Occipital lobe (tissue), 1 donor: ENCODE measurements at regions not wholly inside any gene's neighbourhood (a gene's known extent, or its start where the extent isn't known, plus 50 kb on each side); places are given as distances from the start of the nearest gene placed in this dataset.
"Not testable (repeated sequence)": the region's sequence is repeated elsewhere in the genome, so short reads cannot be mapped to it uniquely, and the experiment has no call there.

Source experiments
- DNase-seq: peaks from one replicate; lab custom pipeline; 2025; lab: John Stamatoyannopoulos, UW

DNA sequence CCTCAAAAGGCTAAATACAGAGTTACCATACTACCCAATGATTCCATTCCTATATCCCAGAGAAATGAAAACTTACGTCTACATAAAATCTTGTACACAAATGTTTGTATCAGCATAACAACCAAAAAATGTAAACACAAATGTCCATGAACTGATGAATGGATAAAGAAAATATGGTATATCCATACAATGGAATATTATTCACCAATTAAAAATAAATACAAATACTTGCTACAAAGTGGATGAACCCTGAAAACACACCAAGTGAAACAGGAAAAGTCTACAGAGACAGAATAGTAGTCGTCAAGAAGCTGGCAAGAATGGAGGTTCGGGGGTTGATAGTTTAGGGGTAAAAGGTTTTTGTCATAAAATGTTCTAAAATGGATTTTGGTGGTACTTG is 54.0 kb upstream of the ANKRD28 start:
- DNase-seq, result no peak

DNA sequence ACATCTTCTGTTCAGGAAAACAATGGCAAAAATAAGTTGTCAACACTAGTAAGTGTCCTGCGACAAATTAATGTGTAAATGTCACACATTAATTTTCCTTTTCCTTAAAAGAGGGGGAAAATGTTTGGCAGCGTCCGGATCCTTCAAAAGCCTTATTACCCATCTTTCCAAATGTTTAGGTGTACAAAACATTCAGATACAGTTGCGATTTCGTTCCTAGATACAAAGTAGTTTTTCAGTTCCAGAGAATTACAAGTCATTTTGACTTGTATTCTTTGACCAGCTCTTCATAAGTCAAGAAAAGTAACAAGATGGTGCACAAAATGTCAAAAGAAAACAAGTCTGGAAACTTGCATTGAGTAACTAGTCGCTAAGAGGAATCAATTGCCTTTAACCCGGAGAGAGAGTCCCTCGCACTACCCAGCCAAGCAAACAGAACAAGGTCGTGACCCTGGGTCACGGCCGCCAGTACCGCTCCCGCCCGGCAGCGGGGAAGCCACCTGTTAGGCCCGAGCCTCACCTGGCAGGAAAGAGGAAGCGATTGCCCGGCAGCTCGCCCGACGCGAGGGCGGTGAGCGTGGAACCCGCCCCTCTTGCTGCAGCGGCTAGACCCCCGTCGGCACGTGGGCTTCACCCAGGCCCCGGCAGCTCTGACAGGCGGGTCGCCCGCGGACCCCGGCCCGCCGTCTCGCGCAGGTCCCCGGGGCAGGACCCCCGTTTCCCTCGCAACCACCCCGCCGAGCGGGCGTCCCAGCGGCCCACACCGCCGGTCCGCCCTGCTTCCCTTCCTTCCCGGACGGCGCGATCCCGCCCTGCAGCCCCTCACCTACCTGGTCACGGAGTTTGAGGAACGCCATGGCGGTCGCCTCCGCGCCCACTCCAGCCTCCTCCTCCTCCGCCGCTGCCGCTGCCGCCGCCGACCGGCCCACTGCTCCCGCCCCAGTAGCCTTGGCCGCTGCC is 61.0 kb upstream of the ANKRD28 start:
- peak; percentile 53 for DNase-seq

DNA sequence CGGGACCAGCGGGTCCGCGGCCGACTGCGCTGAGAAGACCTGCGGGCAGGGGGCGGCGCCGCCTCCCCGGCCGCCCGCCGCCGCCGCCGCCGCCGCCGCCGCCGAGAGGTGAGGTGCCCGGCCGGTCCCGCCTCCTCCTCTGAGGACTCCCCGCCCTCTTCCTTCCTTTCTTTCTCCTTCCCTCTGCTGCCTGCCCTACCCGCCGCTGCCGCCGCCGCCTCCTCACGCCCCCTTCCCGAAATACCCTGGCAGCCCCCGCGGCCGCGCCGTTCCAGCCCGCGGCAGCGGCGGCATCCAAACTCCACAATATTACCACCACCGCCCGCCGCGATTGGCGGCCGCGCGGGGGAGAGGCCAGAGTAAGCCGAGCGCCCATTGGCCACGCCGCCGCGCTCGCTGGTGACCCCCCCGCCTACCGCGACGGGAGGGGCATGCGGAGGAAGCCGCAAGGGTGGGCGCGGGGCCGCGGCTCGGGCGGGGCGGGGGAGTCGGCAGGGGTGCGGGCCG is 61.8 kb upstream of the ANKRD28 start:
- peak; percentile 83 for DNase-seq

DNA sequence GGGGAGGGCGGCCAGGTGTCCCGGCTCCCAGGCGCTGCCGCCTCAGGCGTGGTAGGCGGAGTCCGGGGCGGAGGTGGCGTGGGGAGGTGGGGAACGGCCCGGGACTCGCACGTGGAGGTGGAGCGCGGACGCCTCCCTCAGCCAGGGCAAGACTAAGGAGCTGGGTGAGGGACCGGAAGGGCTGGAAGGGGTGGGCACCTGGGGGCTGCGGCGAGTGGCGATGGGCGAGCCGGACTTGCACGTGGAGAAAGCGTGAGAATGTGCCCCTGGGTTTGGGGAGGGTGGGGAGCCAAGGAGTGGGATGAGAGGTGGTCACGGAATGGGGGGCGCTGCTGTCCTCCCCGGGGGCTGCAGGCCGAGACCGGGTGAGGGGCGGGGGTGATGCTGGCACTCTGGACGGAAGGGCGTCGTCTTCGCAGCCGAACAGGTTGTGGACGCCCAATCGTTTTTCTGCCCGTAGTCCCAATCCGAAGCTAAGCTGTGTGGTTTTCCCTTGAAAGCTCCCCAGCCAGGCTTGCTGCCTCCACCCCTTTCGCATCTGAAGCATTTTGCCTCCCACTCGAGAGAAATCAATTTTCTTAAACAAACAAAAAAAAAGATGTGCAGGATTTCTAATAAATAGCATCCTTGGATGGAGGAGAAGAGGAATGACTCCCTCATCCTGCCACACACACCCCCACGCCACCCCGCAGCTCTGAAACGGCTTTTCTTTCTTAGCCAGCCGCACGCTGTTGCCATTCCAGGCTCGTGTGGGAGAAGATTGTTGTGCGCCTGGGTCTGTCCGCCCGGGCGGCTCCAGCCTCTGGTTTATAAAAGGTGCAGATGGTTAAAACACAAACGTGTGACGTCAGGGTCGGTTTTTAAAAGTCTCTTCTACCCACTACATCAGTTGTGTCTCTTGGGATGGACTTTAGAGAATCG is 62.5 kb upstream of the ANKRD28 start:
- peak; percentile 61 for DNase-seq

DNA sequence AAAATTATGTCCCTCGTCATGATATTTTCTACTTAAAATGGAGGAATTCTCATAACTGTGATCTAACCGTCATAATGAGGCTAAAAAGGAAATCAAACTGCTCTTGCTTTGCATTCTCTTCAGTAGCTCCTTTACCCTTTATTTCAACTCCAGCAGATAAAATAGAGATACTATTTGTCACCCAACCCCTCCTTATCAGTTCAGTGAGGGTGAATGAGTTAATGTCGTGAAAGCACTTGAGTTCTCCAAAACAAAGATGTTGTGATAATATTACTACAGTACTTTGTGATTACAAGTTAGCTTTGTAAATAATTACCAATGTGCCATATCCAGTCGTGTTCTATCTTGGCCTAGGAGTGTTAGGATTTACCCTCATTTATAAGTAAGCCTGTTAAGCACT is 63.4 kb upstream of the ANKRD28 start:
- no peak for DNase-seq

DNA sequence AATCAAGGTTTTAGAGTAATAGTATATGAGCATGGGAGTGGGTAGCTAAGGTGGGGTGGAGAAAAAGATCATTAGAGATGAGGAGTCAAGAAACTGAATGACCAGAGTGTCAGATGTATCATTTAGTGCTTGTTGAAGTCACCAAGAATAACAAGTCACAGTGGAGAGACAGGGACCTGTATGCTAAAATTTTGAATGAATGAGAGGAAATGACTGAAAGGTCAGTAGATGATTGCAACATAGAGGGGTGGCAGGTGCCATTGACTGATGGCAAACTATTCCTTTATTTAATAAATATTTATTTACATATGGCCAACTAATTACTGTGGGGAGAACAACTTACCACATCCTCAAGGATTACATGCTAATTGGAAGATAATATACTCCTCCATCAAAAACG is 75.0 kb upstream of the ANKRD28 start:
- no peak for DNase-seq

DNA sequence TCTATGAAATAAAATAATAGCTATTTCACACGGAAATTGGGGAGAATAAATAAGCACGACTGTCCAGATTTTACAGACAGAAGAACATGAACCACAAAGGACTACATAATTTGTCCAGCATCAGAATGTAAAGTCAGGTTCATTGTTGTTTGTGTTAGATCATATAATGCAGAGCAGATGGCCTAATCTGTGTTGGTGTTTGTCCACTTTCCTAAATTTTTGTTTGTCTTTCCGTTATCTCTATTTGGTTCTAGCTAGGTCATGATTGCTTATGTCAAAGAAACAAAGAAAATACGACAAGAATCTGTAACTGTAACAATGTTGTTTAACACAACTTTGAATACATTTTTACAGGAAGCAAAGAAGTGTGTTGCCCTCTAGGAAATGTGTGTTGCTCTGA is 75.6 kb upstream of the ANKRD28 start:
- DNase-seq, result no peak

DNA sequence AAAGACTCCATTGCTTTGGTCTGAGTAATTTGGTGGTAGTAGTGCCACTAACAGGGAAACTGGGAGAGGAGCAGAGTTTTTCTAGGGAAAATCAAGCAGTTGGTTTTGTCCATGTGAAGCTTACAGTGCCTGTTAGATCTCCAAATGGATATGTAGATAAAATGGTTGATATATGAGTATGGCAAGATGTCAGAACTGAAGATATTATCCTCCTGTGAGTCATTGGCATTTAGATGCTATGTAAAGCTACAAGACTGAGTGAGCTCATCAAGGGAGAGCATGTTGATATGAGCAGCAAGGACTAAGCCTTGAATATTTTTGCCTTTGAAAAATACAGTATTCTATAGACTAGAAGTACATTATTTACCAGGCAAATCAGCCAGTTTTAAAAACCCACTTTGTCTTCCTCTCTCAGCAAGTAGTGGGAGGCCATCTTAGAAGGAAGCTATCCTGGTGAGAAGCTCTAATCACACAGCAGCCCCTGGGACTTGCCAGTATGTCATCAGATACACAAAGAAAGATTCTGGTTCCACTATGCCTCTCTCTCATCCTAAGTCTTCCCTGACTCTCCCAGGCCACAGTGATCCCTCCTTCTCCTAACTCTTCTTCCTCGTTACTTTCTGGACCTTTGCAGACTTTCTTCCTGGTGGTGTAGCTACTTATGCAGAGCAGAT is 77.4 kb upstream of the ANKRD28 start:
- no peak for DNase-seq

DNA sequence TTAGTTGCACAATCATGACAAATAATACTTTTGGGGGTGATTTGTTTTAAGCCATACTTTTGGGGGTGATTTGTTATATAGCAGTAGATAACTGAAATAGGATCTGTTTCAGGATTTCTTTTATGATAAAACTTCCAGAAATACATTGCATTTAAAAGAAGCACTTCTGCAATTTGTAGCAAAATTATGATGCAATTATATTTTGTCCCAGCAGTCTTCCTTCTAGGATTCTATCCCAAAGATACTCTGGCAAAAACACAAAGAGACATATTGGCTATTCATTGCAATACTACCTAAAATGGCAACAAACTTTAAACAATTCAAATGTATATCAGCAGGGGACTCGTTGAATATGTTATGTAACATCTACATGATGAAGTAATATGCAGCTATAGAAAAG is 78.9 kb upstream of the ANKRD28 start:
- DNase-seq, result no peak

DNA sequence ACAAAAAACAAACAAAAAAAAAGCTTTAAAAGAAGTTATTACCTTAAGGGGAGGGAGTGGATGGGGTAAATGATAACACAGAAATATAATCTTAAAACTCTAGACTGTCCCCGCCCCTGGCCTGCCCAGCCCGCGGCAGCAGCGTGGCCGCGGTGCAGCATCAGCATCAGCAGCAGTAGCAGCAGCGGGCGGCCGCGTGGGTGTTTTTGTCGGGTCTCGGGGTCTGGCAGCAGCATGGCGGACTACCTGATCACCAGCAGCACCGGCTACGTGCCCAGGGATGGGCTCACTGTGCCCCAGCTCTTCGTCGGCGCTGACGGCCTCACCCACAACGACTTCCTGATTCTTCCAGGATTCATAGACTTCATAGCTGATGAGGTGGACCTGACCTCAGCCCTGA is 80.0 kb upstream of the ANKRD28 start:
- DNase-seq, result no peak

DNA sequence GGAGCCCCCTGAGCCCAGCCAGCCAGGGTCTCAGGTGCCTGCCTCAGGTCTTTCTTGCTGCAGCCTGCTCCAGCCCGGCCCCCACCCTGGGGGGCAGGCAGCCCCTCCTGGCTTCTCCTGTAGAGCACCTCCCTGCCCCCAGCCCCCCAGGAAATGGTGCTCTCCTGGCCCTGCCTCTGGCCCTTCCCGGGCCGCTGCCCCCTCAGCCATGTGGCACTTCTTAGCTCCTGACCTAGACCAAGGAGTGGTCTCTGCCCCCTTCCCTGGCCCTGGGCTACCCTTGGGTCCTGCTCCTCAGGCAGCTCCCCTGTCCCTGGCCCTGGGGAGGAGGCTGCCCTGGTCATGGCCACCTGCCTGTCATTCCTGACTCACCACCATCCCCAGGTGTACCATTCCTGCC is 82.0 kb upstream of the ANKRD28 start:
- not testable (repeated sequence) for DNase-seq

DNA sequence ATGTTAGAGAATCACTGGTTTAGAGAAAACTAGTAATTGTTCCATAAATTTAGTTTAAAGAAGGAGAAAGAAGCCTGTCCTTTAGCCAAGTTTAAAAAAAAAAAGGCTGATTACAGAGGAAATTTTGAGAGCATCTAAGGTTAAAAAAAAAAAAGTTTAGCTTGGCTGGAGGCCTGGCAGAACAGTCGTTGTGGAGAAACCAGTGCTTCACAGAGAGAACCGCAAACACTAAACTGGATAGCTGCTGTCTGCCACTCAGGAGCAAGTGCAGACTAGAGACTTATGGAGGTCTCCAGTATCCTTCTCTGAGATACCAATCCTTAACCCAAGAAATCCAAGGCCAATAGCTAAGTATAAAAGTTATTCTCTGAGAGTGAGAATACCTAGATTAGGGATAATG is 84.8 kb upstream of the ANKRD28 start:
- DNase-seq, result no peak

DNA sequence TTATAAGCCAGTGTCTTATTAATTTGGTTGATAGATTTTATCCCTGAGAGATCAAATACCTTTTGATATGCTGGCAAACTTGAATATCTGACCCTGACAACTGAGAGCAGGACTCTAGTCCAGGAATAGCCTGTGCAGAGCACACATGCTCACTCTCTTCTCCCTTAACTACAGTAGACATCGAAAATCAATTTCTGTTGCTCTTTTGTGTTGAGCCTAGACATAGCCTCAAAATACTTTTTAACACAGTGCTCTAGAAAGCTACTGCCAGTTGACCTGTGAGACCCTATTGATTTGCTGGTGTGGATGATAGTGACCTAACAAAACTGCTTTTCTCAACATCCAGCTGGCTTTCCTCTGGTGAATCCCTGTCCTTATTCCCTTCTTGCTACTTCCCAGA is 86.4 kb upstream of the ANKRD28 start:
- no peak for DNase-seq

DNA sequence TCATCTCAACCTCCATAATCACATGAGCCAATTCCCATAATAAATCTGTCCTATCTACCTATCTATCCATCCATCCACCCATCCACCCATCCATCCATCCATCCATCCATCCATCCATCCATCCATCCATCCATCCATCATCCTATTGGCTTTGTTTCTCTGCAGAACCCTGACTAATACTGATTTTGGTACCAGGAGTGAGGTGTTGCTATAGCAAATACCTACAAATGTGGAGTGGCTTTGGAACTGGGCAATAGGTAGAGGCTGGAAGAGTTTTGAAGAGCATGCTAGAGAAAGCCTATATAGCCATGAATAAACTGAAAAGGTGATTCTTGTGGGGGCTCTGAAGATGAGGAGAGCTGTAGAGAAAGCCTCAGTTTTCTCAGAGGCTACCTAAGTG is 88.7 kb upstream of the ANKRD28 start:
- no peak for DNase-seq

DNA sequence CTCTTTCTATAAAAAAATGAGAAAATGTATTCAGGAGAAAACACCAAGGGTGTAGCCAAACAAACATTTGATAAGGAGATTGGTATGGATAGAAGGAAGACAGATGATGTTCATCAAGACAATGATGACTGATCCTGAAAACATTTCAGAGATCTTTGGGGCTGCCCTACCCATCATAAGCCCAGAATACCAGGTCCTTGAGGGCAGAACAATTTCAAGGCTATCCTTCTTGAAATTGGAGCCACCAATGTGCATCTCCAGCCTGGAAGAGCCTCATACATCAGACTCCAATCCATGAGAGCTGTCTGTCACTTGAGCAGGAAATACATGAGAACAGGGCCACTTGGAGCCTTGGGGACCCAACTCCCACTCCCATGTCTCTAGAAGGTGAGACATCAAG is 89.5 kb upstream of the ANKRD28 start:
- no peak for DNase-seq

DNA sequence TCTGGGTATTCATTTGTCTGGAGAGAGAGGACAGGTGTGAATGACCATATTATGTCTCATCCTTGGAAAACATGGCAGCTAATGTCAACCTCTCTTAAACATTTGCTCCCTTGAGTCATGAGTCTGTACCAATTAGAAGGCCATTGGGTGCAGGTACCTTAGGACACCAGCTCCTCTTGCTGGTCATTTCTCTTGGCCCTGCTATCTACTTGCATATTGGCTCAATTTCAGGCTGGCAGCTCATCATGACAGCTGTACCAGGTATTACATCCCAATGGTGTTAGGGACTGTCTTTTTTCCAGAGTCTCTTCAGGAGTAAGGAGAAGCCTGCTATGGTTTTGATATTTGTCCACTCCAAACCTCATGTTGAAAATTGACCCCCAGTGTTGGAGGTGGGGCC is 92.2 kb upstream of the ANKRD28 start:
- DNase-seq, result no peak

DNA sequence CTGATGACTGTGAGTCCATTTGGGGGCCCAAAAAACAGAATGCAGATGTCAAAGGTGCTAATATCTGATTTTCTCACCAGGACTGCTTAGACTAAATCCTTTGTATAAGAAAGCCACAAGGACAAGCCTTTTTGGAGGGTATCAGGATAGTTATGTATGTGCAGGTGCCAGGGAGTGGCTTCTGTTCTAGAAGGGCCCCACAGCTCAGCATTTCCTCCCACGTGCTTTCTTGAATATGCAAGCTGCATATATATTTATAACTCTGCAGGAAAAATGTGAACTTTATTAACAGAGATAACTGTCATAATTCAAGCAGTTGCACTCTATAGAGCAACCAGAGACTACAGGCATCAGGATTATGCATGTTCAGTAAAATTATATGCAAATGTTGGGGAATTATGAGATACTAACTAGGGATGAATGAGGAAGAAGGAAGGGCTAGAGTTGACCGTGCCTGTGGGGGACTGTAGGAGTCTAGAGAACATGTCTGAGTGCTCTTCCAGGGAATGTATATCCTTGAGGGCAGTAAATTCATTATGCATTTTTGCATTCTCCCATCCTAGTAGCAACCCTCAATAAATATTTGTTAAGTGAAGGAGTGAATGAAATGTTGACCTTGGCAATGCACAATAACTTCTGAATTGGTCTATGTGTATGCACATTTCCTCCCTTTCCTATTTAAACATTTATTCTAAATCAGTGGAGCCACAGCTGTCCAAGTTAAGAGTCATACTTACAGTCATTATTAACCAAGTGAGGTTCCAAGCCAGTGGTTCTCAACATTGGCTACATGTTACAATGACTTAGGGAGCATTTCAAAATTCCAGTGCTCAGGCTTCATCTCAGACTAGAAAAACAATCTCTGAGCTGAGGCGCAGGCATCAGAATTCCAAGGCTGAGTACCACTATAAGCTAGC is 94.8 kb upstream of the ANKRD28 start:
- no peak for DNase-seq

DNA sequence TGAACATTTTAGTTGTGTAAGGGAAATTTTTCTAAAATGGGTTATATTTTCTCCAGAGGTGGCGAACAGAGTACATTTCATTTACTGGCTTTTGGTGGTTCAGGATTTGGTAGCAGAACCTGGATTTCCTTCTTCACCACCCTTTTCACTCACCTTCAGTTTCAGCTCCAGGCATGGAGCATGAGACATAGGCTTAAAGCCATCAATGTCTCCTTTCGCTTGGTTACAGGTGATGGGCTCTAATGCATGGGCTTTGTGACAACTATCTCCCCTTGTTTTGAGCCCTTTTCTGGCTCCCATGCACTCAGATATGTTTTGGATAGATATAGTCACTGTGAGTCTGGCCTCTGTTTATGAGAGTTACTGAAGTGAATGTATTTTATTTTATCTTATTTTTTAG is 96.6 kb upstream of the ANKRD28 start:
- DNase-seq, result no peak

DNA sequence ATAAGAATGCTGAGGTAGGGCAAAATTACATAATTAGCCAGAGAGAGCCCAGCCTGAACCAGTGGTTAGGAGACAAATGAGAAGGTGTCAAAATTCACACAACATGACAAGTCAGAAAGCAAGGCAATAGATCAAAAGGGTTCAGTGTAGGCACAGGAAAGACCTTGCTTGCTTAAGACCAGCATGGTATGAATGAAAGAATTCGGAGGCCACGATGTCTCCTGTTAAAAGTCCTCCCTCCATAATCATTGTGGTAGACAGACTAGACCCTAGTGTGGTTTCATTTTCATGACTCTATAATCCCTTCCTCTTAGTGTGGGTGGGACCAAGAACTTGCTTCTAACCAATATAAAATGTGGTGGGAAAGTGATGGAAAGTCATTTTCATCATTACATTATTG is 98.7 kb upstream of the ANKRD28 start:
- DNase-seq, result no peak

DNA sequence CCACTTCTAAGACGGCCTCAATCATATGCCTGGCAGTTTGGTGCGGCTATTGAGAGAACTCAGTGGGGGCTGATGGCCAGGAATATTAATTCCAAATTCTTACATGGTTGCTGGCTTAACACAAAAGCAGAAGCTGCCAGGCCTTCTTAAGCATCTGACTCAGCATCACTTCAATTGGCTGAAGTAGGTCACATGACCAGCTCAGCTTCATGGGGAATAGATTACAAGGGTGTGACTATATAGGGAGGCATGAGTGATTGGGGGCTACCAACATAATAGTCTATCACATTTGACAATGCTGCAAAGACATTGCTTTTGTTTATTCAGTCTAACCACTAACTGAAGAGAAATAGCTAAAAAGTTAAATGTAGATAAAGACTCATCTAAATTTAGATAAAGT is 101.6 kb upstream of the ANKRD28 start:
- DNase-seq, result no peak

DNA sequence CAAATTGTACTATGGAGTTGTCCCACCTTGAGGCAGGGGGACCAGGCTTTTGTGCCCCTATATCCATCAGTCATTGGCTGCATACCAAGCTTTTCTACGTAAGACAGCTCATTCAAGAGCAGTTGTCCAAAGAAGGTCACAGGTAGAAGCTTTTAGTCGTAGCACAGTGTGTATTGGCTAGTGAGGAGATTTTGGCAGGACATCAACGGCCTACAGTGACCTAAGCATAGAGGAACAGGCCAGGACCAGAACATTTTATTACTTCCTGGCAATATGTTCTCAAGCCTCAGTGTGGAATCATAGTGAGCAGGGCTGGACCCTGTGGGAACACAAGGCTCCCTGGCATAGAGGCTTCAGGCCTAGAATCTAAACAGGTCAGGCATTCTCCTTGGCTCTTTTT is 105.4 kb upstream of the ANKRD28 start:
- no peak for DNase-seq
